HG03064 (cell line): ENCODE measurements at regions not wholly inside any gene's neighbourhood (a gene's known extent, or its start where the extent isn't known, plus 50 kb on each side); places are given as distances from the start of the nearest gene placed in this dataset.
"Not testable (repeated sequence)": the region's sequence is repeated elsewhere in the genome, so short reads cannot be mapped to it uniquely, and the experiment has no call there.

ENCODE experiments used
- ATAC-seq: cut with Tn5 transposase; IDR thresholded peaks from one replicate; pipeline ENCODE4 v1.9.1; 2021; ENCODE audit warnings: low read depth; ENCODE audit not compliant: unreplicated experiment

- no peak for ATAC-seq
Observed at GRCh38 chr1:242662886-242663285, 138.4 kb upstream of the PLD5 start.

- ATAC-seq: not testable (repeated sequence)
Observed at GRCh38 chr1:242653772-242654171, 129.3 kb upstream of the PLD5 start.

GRCh38 chr1:242651817-242652216 is 127.3 kb upstream of the PLD5 start:
- no peak for ATAC-seq

- ATAC-seq: no peak
Observed at GRCh38 chr1:242641461-242641860, 117.0 kb upstream of the PLD5 start.

GRCh38 chr1:242639104-242639503 is 114.6 kb upstream of the PLD5 start:
- no peak for ATAC-seq

GRCh38 chr1:242634732-242635131 is 110.2 kb upstream of the PLD5 start:
- ATAC-seq: no peak

GRCh38 chr1:242629396-242629795 is 104.9 kb upstream of the PLD5 start:
- ATAC-seq: no peak

GRCh38 chr1:242623756-242624155 is 99.3 kb upstream of the PLD5 start:
- no peak for ATAC-seq

GRCh38 chr1:242623119-242623518 is 98.6 kb upstream of the PLD5 start:
- no peak for ATAC-seq

- ATAC-seq: no peak
Observed at GRCh38 chr1:242613266-242613815, 88.8 kb upstream of the PLD5 start.

- ATAC-seq: no peak
Observed at GRCh38 chr1:242610209-242610608, 85.7 kb upstream of the PLD5 start.

GRCh38 chr1:242605521-242605920 is 81.0 kb upstream of the PLD5 start:
- ATAC-seq: no peak

- no peak for ATAC-seq
Observed at GRCh38 chr1:242602001-242602400, 77.5 kb upstream of the PLD5 start.

- not testable (repeated sequence) for ATAC-seq
Observed at GRCh38 chr1:242593756-242594155, 69.3 kb upstream of the PLD5 start.

GRCh38 chr1:242586360-242586680 is 61.8 kb upstream of the PLD5 start:
- ATAC-seq: no peak

- ATAC-seq: no peak
Observed at GRCh38 chr1:242585616-242586359, 61.3 kb upstream of the PLD5 start.

GRCh38 chr1:242582669-242583068 is 58.2 kb upstream of the PLD5 start:
- ATAC-seq: no peak

- ATAC-seq: no peak
Observed at GRCh38 chr1:242579528-242580235, 55.2 kb upstream of the PLD5 start.
